ENCODE measurements at regions not wholly inside any gene's neighbourhood (a gene's known extent, or its start where the extent isn't known, plus 50 kb on each side); places are given as distances from the start of the nearest gene placed in this dataset.

DNA sequence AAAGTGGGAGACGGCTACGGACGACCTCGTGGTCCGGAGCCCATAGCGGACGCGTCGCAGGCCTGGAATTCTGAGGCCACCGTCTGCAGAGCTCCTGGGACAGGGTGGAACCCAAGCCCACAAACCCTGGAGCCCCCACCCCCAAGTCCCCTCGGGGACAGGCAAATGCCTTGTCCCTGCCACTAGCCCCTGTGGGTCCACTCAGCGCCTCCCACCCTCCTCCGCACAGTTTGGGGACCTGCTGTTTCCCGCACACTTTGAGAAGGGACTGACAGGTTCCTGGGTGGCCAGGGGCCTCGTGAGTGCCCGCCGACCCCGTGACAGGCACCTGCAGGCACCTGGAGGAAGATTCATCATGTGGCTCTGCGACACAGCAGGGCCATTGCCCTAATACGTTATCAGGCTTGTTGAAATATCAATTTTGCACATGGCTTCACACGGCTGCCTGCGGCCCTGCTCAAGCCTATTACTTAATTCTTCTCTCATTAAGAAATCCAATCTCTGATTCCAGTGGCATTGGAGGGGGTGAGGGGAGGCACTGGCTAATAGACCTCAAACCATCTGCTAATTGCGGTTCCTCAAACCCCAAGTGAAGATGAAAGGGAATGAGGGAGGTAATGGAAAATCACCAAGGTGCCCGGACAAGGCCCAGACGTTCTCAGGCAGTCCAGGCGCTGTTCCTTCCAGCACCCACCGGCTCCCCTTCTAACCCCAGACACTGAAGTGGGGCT lies 672.5 kb downstream of the BRD1 start:
- DNase-seq: no peak

DNA sequence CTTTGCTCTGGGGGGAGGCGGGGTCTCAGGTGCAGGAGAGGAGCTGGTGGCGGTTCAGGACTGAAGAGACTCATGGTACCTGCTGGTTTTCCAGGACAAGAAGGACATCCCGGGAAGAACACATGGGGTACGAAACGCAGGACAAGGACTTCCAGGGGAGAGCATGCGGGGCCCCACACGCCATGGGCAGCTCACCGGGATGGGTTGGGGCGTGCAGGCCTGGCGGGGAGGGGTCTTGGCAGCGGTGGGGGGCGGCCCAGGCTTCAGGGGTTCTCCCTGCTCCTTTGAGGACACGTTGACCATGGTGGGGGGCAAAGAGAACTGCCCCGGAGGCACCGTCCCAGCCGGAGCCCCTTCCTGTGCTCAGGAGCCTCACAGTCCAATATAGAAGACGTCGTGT lies 673.2 kb downstream of the BRD1 start:
- DNase-seq: no peak

- DNase-seq: no peak
Measured at GRCh38 chr22:49153921-49154320, 673.8 kb downstream of the BRD1 start.

DNA sequence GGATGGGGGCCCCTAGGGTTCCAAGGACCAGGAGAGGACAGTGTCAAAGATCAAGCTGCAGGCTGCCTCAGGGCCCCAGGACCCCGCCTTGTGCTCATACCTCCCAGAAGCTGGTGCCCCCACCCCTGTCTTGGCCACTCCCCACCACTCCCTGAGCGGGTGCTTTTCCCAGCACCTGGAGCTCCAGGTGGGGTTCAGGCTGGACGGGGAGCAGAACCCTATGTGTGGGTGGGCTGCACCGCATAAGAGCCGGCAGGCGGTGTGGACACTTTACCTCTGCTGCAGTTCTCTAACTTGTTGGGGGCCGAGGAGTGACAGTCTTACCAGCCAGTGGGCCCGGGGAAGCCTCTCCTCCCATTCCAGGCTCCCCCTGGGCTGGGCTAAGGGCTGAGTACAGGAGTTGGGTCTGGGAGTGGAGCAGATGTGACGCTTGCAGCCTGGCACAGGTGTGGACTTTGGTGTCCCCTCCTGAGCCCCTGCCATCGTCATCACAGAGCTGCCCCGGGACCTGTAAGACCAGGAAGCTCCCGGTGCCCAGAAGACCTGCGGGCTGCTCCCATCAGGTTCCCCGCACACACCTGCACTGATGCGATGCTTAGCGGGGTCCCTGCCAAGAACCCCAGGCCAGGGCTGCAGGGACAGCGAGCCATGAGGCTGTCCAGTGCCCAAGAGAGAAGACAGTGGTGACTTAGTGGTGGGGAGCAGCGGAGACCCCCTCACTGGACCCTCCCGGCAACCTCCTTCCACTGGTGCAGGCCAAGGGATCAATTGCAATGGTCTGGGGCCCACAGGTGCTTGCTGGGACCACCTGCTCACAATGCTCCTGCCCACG lies 674.5 kb downstream of the BRD1 start:
- DNase-seq: no peak

DNA sequence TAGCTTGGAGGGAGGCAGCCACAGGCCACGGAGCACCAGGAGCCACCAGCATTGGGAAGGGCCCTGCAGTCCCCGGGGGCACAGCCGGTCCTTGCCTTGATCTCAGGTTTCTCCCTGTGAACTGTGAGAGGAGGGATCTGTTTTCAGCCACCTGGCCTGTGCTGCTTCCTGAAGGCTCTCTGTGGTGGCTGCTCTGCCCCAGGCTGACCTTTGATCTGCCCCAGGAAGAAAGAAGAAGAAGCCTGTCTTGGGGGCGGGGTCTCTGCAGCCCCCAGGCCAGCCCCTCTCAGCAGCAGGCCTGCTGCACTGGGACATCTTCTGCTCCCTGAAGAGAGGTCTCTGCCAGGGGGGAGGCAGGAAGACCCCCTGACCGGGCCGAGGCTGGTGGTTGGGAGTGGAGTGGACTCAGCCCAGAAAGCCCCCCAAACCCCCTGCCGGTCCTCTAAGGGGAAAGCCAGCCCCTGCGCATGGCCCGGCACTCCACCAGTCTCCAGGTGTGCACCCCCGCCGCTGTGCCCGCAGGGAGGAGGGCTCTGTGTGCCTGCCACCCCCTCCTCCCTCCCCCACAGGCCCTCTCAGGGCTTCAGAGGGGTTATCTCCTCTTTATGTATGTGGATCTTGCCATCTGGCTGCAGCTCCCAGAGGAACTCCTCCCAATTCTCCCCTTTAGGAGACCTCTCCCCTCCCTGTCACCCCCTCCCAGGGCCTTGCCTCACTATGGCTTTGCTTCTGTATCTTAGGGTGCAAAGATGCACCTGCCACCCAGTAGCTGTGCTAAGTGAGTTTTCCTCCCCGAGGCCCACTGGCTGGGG lies 675.3 kb downstream of the BRD1 start:
- DNase-seq: no peak

DNA sequence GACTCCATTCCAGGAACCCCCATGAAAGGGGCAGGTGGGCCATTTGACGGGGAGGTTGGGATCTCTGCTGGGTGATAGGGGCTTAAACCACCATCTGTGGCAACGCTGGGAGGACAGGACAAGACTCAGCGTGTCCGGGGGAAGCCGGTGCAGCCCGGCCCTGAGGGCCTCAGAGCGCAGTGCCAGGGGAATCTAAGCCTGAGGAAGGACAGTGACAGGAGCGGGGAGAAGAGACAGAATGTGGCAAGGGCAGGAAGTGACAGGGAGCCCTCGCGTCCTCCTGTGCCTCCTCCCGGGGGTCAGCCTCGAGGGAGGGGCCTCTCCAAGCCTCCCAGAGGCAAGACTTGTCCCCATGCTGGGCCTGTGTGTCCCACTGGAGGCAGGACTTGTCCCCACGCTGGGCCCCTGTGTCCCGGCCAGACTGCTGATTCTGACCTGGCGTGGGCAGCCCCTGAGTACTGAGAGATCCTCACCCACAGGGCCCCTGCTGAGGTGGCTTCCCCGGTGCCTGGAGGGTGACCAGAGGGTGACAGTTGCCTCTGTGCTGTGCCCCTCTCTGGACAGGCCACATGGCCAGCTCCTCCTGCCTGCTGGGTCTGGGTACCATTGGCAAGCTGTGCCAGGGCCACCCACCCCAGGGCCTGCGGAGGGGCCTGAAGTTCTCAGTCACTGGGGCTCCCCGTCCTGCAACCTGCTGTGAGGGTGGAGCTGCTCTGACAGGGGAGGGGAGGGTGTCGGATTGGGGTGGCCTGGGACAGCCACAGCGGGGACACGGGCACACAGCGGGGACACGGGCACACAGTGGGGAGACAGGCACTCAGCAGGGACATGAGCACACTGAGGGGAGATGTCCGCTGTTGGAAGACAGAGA lies 676.2 kb downstream of the BRD1 start:
- DNase-seq: no peak

DNA sequence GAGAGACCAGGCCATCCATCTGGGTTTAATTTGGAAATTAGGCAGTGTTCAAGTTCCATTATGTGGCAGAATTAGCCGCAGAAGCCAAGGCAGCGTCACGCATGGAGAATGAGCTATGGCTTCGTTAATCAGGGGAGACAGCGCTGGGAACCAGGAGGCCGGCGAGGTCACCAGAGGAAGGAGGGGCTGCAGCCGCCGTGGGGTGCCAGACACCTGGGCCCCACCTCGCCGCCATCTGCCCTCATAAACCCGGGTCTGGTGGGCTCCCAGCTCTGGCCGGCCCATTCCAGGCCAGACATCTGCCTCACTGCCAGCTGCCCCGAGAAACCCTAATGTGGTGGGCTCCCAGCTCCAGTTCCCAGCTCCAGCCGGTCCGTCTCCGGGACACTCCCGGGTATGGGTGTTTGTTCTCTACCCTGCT lies 676.9 kb downstream of the BRD1 start:
- DNase-seq: no peak

DNA sequence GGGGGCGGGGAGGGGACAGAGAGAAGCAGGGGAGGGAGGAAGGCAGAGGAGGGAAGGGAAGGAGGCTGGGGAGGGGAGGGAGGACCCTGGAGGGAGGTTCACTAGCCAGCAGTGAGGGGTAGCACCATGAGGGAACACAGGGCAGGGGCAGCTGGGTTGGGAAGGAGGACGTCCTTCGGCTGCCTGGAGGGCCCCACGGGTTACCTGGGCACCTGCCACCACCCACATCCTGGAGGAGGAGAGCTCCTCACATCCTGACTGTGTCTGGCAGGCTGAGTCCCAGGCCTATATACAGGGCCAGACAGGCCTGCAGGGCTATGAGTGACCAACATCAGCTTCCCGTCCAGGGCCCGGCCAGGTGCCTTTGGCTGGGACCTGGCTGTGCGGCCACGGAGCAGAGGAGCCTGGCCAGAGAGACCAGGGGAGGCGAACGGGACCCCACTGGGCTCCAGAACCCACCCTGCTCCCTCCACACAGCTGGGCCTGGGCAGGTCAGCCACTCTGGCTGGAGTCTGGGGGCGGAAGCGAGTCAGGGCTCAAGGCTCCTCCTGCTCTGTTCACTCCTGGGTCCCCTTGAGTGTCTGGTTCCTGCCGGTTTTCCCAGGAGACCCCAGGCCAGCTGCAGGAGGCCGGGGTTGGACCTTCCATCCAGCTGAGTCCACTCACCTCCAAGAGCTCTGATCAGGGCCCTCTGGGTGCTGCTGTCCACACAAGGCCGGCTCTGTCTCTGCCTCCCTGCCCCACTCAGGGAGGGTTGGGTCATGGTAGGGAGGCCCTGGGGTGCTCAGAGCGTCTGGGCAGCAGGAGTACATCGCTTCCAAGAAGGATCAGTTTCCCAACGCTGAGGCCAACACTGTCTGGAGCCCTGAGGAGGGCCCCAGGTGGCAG lies 677.7 kb downstream of the BRD1 start:
- DNase-seq: no peak

GRCh38 chr22:49148895-49149418 lies 678.7 kb downstream of the BRD1 start:
- DNase-seq: no peak

DNA sequence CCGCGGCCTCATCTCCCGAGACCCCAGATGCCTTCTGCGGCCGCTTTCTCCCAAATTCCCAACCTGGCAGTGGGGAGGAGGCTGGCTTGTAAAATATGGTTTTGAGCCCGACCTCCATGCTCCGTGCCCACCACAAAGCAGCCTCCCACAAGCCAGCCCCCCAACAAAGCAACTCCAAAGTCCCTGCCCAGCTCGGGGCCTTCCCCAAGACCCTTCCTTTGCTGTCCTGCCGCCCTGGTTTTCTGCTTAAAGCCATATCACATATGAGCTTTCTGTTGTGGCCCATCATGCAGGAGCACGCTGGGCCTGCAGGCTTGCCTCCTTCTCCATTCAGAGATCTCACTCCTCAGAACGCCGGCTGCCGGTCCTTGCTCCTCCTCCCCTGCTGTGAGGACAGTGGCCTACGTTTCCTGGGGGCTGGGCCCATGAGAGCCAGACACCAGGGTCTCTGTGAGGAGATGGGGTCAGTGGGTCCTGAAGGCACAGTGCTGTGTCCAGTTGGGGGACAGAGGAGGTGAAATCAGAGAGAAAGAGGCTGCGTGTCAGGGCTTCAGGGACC lies 680.0 kb downstream of the BRD1 start:
- DNase-seq: no peak

DNA sequence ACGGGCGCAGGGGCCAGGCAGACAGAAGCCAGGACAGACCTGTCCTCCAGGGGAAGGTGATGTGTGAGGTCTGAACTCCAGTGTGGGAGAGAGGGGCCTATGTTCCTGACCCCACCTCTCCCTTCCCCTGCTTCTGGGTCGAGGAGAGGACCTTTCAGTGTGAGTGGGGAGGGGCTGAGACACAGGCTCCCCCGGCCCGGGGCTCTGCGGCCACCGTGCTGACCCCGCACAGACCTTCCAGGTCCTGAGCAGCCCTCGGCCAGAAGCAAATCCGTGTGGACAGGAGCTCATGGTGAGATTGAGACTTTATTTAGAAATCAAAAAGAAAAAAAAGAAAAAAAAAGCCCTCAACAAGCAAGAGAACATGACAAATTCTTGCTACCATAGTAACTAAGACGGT lies 680.5 kb downstream of the BRD1 start:
- DNase-seq: no peak

- DNase-seq: no peak
Measured at GRCh38 chr22:49146511-49146910, 681.2 kb downstream of the BRD1 start.

DNA sequence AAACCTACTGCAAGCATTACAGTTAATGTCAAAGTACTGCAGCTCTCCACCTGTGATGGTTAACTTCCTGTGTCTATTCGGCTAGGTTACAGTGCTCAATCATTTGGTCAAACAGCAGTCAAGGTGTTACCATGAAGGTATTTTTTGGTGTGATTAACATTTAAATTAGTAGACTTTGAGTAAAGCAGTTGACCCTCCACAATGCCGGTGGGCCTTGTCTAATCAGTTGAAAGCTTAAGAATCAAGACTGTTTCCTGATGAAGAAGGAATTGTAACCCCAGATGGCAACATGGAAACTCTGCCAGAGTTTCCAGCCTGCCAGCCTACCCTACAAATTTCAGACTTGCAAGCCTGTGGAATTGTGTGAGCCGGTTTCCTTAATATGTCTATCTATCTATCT lies 683.9 kb downstream of the BRD1 start:
- DNase-seq: no peak

DNA sequence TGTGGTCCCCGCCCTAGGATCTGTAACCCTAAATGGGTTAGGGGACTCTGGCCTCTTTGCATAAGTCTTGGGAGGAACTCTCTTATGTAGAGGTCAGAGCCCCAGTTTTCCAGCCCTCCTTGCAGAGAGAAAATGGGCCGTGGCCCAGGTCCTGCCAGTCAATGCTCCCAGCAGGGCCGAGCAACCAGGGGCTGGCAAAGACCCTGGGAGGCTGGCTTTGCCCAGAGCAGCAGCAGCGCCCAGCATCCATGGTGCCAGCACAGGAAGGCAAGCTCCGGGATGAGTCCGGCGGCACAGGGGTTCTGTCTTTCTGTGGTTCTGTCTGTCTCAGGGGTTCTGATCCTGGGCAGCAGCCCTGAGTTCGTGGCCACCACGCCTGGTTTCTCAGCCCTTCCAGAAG lies 684.8 kb downstream of the BRD1 start:
- DNase-seq: no peak

- no peak for DNase-seq
Measured at GRCh38 chr22:49142296-49142695, 685.4 kb downstream of the BRD1 start.

GRCh38 chr22:49141761-49142160 lies 685.9 kb downstream of the BRD1 start:
- DNase-seq: no peak

GRCh38 chr22:49140911-49141665 lies 686.6 kb downstream of the BRD1 start:
- no peak for DNase-seq

DNA sequence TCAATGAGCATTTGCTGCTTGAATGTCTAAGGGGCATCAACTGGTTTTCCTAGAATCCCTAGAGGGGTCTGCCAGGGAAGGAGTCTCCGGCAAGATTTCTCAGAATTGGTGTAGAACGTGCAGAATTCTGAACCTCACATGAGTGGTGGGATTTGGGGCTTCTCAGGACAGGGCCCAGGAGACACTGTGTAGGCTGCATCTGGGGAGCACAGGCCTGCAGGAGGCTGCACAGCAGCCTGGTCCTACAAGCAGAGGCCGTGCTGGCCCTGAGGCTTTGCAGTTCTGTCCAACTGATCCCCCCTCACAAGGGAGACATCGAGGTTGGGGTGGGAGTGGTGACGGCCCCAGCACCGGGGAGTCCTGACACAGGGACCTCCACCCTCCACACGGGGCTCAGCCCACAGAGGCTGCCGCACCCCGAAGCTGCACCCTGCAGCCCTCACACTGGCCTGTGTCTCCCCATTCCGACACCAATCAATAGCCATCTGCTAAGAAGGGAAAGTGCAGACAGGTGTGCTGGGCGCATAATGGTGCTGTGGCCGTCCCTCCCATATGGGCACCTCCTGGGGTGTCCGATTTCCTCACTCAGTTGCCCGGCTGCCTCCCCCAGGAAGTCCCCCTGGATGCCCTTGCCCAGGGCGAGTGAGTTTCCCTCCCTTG lies 688.1 kb downstream of the BRD1 start:
- DNase-seq: no peak

- no peak for DNase-seq
Measured at GRCh38 chr22:49138250-49138790, 689.4 kb downstream of the BRD1 start.

Measured in NCI-H1048 (cell line).